Esophagus squamous epithelium (tissue), 5 donors: ENCODE measurements at regions not wholly inside any gene's neighbourhood (a gene's known extent, or its start where the extent isn't known, plus 50 kb on each side); places are given as distances from the start of the nearest gene placed in this dataset.

ENCODE experiments used
- DNase-seq: peaks from one replicate; lab custom pipeline; 2025; lab: John Stamatoyannopoulos, UW
- H3K27ac ChIP-seq, 4 donors: fragments of 200-600 bp; sonication (generic); one replicate each; pipeline ENCODE4 v1.5.1; 2016 to 2019; ENCODE audit warnings: mild to moderate bottlenecking in 1 of 4
- H3K27me3 ChIP-seq, 4 donors: fragments of 200-600 bp; sonication (generic); 1 replicate in 3 of 4; 2 replicates in 1 of 4; pipeline versions ENCODE4 v1.5.1 to v1.6.0; 2017 to 2021; ENCODE audit warnings: antibody characterized with exemption in 1 of 4
- H3K36me3 ChIP-seq, 3 donors: fragments of 200-600 bp; sonication (generic); one replicate each; pipeline ENCODE4 v1.5.1; 2016 to 2019
- H3K4me1 ChIP-seq, 3 donors: fragments of 200-600 bp; sonication (generic); one replicate each; pipeline ENCODE4 v1.5.1; 2017 to 2019
- H3K4me3 ChIP-seq, 4 donors: fragments of 200-600 bp; sonication (generic); 1 replicate in 3 of 4; 2 replicates in 1 of 4; pipeline ENCODE4 v1.5.1; 2016 to 2019; ENCODE audit warnings: mild to moderate bottlenecking in 2 of 4, moderate library complexity in 1 of 4
- H3K9me3 ChIP-seq, 3 donors: fragments of 200-600 bp; sonication (generic); one replicate each; pipeline ENCODE4 v1.5.1; 2016 to 2019
- POLR2A ChIP-seq, 4 donors: fragments of 450-650 bp; IDR thresholded peaks; one replicate each; pipeline ENCODE4 v1.6.1; 2017; ENCODE audit warnings: antibody characterized with exemption in 4 of 4, mild to moderate bottlenecking in 4 of 4, moderate library complexity in 3 of 4
- WGBS, 2 donors: methylation state at CpG; one replicate each; pipeline ENCODE4 v1.1.5; 2018; 5-methylcytosine and 5-hydroxymethylcytosine counted together
- intact Hi-C: fragments of 100-400 bp; cut with DNase I; formaldehyde crosslinking; loops from one replicate; pipeline ENCODE4 v1.15.0; 2022
- TF ChIP-seq, protein P1 (sequence below), 6 experiments: fragments of 450-650 bp in 4 of 6; fragments of 200-600 bp in 2 of 6; sonication (generic) in 2 of 6; IDR thresholded peaks; one replicate each; pipeline ENCODE4 v1.5.1; 2016 to 2019; ENCODE audit warnings: antibody characterized with exemption in 6 of 6, mild to moderate bottlenecking in 4 of 6, moderate library complexity in 4 of 6
- donor health status: DM: yes; HTN: yes; CAD: no.

DNA sequence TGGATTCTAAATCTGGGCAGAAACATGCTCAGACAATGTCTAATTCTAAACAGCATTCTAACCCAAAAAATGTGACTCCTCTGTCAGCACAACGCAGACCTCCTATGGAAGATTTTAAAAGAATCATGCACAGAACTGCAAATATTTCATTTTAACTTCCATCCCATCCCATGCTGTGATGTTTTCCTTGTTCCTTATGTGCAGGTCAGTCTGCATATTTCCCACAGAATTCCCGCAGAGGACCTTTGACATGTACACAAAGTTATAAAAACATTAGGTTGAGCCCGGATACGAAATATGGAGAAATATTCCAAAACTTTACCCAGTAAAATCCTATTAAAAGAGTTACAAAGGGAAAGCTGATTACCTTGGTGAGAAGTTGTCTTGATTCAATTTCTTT lies 467.1 kb upstream of the EPHA7 start:
- no peaks in the 10 kb centered on the region for H3K27me3 ChIP-seq
- no peak for DNase-seq
- H3K4me3 ChIP-seq = no peak overlapping the region
- H3K4me1 ChIP-seq = no peaks in the 10 kb centered on the region
- WGBS, 2 donors = 62 to 76% methylated on average over 4 of the region's 4 CpGs
- no peak for TF ChIP-seq POLR2A (IDR thresholded peaks at IDR 0.05)
- TF ChIP-seq, protein P1, sequence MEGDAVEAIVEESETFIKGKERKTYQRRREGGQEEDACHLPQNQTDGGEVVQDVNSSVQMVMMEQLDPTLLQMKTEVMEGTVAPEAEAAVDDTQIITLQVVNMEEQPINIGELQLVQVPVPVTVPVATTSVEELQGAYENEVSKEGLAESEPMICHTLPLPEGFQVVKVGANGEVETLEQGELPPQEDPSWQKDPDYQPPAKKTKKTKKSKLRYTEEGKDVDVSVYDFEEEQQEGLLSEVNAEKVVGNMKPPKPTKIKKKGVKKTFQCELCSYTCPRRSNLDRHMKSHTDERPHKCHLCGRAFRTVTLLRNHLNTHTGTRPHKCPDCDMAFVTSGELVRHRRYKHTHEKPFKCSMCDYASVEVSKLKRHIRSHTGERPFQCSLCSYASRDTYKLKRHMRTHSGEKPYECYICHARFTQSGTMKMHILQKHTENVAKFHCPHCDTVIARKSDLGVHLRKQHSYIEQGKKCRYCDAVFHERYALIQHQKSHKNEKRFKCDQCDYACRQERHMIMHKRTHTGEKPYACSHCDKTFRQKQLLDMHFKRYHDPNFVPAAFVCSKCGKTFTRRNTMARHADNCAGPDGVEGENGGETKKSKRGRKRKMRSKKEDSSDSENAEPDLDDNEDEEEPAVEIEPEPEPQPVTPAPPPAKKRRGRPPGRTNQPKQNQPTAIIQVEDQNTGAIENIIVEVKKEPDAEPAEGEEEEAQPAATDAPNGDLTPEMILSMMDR (IDR thresholded peaks at IDR 0.05) = no peak
- H3K27ac ChIP-seq = no peak overlapping the region
- no peaks in the 10 kb centered on the region for H3K36me3 ChIP-seq
- H3K9me3 ChIP-seq = peaks cover 0 to 2% (median 0%) of the 10 kb centered on the region in 3 donors
- intact Hi-C loops = no loop called here

DNA sequence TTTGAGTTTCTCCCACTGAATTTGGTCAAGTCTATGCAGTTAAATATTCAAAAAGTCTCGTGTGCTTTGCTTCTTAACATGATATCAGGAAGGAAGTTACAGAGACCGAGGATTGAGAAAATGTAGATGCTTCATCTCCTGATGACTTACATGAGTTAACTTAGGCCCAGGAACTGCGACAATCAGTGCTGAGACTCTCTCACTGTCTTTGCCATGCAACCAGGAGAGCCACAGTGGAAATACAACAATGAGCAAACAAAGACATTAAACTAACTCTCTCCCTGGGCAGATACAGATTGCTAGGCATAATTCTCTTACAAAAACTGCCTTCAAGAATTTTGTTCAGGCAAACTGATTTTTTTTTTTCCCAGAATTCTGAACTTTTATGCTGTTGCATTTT lies 440.6 kb upstream of the EPHA7 start:
- no peak for DNase-seq
- H3K27ac ChIP-seq = no peak overlapping the region
- H3K9me3 ChIP-seq = no peaks in the 10 kb centered on the region
- no peaks in the 10 kb centered on the region for H3K4me1 ChIP-seq
- no peaks in the 10 kb centered on the region for H3K36me3 ChIP-seq
- WGBS, 2 donors = 56 to 59% methylated on average over 3 of the region's 3 CpGs
- intact Hi-C loops = no loop called here
- TF ChIP-seq, protein P1 (IDR thresholded peaks at IDR 0.05) = no peak
- TF ChIP-seq POLR2A (IDR thresholded peaks at IDR 0.05) = no peak
- H3K4me3 ChIP-seq = no peak overlapping the region
- H3K27me3 ChIP-seq = no peaks in the 10 kb centered on the region

DNA sequence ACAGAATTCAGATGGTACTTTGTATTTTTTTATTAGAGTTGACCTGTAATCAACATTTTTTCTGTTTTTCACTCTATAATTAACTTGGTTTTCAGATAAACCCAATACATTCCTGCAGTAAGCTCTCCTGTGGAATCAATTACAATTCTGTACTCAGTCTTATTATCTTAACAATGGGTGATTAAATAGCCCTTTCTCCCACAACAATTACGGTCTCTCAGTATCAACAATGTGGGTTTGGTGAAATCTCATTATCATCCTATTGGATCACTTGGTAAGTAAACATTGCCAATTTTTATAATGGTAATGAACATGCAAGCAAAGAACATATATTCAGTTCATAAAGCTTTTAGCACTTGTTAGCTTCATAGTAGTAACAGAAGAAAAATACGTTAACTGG lies 438.9 kb upstream of the EPHA7 start:
- no peak overlapping the region for H3K4me3 ChIP-seq
- DNase-seq = no peak
- no peaks in the 10 kb centered on the region for H3K36me3 ChIP-seq
- H3K27ac ChIP-seq = no peak overlapping the region
- no peaks in the 10 kb centered on the region for H3K27me3 ChIP-seq
- H3K4me1 ChIP-seq = no peaks in the 10 kb centered on the region
- WGBS, 2 donors = 78 to 85% methylated on average over 2 of the region's 2 CpGs
- no peaks in the 10 kb centered on the region for H3K9me3 ChIP-seq
- TF ChIP-seq, protein P1 (IDR thresholded peaks at IDR 0.05) = no peak
- no peak for TF ChIP-seq POLR2A (IDR thresholded peaks at IDR 0.05)
- intact Hi-C loops = no loop called here

DNA sequence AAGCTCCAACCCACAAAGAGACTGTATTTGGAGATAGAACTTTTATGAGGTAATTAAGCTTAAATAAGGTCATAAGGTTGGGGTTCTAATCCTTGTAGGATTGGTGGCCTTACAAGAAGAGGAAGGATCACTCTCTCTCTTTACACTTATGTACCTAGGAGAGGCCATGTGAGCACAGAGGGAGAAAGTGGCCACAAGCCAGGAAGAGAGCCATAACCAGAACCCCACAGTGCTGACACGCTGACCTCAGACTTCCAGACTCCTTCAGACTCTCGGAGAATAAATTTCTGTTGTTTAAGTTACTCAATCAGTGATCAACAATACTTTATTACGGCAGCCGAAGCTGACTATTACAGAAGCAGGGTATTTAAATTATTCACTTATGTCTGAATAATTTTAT lies 430.5 kb upstream of the EPHA7 start:
- H3K36me3 ChIP-seq = no peaks in the 10 kb centered on the region
- H3K4me1 ChIP-seq = no peaks in the 10 kb centered on the region
- intact Hi-C loops = no loop called here
- H3K9me3 ChIP-seq = peaks cover 0 to 4% (median 0%) of the 10 kb centered on the region in 3 donors
- no peak overlapping the region for H3K4me3 ChIP-seq
- no peak for TF ChIP-seq POLR2A (IDR thresholded peaks at IDR 0.05)
- TF ChIP-seq, protein P1 (IDR thresholded peaks at IDR 0.05) = no peak
- H3K27ac ChIP-seq = no peak overlapping the region
- no peaks in the 10 kb centered on the region for H3K27me3 ChIP-seq
- 68 to 70% methylated on average over 4 of the region's 4 CpGs for WGBS, 2 donors
- no peak for DNase-seq

DNA sequence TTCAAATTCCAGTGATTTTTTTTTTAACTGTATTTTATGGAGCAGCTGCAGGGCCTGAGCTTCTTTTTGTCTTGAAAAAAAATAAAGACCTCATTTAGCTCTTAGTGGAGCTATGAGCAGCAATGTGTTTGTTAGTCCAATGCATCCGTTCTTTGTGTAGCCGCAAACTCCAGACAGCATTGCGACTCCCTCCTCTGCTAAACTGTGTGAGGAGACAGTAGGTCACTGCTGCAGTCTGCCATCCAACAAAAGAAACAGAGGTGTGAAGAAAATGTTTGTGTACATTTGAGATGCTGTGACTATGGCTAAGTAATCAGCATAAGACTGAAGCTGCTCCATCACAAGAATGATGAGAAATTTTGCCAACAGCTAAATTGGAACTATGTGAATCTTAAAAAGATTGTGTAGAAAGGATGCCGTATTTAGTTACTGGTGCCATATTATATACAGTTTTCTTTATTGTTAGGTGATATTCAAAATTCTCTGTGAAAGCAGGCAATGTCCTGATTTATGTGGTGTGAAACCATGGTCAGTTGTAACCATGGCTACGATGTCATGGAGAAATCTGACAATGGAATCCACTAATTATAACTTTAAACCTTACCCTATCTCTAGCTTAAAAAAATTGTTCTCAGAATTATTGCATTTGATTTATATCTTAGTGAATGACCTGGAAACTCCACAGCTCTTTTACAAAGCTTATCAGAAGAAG lies 428.8 kb upstream of the EPHA7 start:
- intact Hi-C loops = no loop called here
- Histone ChIP-seq H3K36me3 (no peaks in the 10 kb centered on the region), H3K9me3 (peaks cover 0 to 4% (median 0%) of the 10 kb centered on the region in 3 donors), H3K4me3 (no peak overlapping the region), H3K27ac (no peak overlapping the region), H3K27me3 (no peaks in the 10 kb centered on the region), H3K4me1 (no peaks in the 10 kb centered on the region)
- 48 to 61% methylated on average over 5 of the region's 5 CpGs for WGBS, 2 donors
- no peak for DNase-seq
- TF ChIP-seq, protein P1 (IDR thresholded peaks at IDR 0.05) = no peak
- TF ChIP-seq POLR2A (IDR thresholded peaks at IDR 0.05) = no peak
